GM10248 (cell line): ENCODE measurements at regions not wholly inside any gene's neighbourhood (a gene's known extent, or its start where the extent isn't known, plus 50 kb on each side); places are given as distances from the start of the nearest gene placed in this dataset.

Experiments
- CTCF ChIA-PET: fragments of 300-600 bp; sonication (Branson Sonifier 250); formaldehyde crosslinking; extraction: SDS; loops from one replicate; lab custom pipeline; 2021; ENCODE audit warnings: antibody characterized with exemption; lab: Yijun Ruan, JAX
- POLR2A ChIA-PET: fragments of 350-650 bp; sonication (Branson Sonifier 250); formaldehyde crosslinking; extraction: SDS; loops from one replicate; lab custom pipeline; 2020; ENCODE audit warnings: antibody characterized with exemption; lab: Yijun Ruan, JAX
- DNase-seq: peaks from one replicate; pipeline ENCODE4 v3.0.0; 2012; ENCODE audit errors: extremely low spot score
- CTCF ChIP-seq: IDR thresholded peaks from 2 replicates; pipeline ENCODE4 v1.5.1; 2012; ENCODE audit warnings: mild to moderate bottlenecking, low read depth; ENCODE audit errors: extremely low read depth, missing control alignments, control extremely low read depth

GRCh38 chr3:194767446-194768207, 81.9 kb downstream of the FAM43A start:
- DNase-seq, result no peak
- ChIA-PET CTCF (no interaction called here), POLR2A (no interaction called here)
- no peak for TF ChIP-seq CTCF

- ChIA-PET CTCF (interaction anchor here (0.7 to 1.3 kb wide), 2 partner anchors 12 to 96 kb away, joined by 3 to 4 read pairs; partner anchors contain the start of gene LSG1), POLR2A (interaction anchor here (0.6 to 1.0 kb wide), 2 partner anchors 82 to 444 kb away, joined by 3 to 6 read pairs; partner anchors contain the start of gene FAM43A)
- TF ChIP-seq CTCF, result no peak
- DNase-seq, result no peak
Observed at GRCh38 chr3:194768586-194768985, 82.9 kb downstream of the FAM43A start.

GRCh38 chr3:194769020-194769643, 83.4 kb downstream of the FAM43A start:
- no peak for TF ChIP-seq CTCF

GRCh38 chr3:194772241-194773000, 86.7 kb downstream of the FAM43A start:
- no peak for TF ChIP-seq CTCF
- POLR2A ChIA-PET, result no interaction called here
- CTCF ChIA-PET, result no interaction called here
- DNase-seq, result no peak

More at GRCh38 chr3:194769020-194769643, 83.4 kb downstream of the FAM43A start:
- ChIA-PET CTCF (interaction anchor here (0.7 to 1.3 kb wide), 2 partner anchors 11 to 97 kb away, joined by 3 to 4 read pairs; partner anchors contain the start of gene LSG1), POLR2A (interaction anchor here (0.6 to 1.0 kb wide), 2 partner anchors 83 to 445 kb away, joined by 3 to 6 read pairs; partner anchors contain the start of gene FAM43A)
- peak; percentile 92 for DNase-seq

GRCh38 chr3:194773216-194773615, 87.5 kb downstream of the FAM43A start:
- ChIA-PET POLR2A (no interaction called here), CTCF (no interaction called here)
- TF ChIP-seq CTCF, result no peak
- no peak for DNase-seq
